ENCODE measurements at regions not wholly inside any gene's neighbourhood (a gene's known extent, or its start where the extent isn't known, plus 50 kb on each side); places are given as distances from the start of the nearest gene placed in this dataset.

DNA sequence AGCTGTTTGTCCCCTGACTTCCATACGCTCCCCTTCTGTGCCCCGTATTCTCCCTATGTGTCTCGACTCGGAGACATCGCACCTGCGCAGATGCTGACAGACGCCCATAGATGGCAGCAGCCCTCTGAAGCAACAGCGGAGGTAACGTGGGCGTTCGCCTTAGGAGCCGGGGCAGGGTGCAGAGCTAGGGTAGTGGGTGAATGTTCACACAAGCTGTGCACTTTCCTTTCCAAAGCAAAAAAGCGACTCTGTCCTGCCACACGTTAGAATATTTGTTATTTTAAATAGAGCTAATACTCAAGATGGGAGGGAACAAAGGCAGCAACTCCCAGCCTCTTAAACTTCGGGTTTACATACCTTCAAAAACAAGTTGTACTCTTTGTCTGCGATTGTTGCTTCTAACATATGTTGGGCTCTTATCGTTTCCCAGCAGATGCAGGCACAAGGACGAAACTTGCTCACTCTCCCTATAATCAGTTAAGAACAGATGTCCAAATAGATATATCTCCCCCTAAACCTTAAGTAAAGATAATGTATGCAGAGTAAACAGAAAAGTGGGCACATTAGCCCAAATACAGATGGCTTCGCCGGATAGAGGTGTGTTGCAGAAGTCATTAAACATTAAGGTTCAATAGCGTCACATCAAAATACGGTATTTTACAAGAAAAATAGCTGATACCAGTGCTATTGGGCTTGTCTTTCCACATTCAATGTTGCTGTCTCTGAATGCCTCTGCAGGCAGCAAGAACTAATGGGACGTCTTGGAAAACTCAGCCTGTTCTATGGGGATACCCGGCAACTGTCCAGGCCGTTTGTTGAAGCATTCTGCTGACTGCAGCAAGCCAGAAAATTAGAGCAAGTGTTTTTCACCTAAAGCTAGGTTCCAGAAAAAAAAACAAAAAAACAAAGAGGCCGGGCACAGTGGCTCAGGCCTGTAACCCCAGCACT lies 340.3 kb upstream of the PRKCQ start:
- no peak for TF ChIP-seq CEBPB (IDR thresholded peaks at IDR 0.05)
- TF ChIP-seq, protein P1, sequence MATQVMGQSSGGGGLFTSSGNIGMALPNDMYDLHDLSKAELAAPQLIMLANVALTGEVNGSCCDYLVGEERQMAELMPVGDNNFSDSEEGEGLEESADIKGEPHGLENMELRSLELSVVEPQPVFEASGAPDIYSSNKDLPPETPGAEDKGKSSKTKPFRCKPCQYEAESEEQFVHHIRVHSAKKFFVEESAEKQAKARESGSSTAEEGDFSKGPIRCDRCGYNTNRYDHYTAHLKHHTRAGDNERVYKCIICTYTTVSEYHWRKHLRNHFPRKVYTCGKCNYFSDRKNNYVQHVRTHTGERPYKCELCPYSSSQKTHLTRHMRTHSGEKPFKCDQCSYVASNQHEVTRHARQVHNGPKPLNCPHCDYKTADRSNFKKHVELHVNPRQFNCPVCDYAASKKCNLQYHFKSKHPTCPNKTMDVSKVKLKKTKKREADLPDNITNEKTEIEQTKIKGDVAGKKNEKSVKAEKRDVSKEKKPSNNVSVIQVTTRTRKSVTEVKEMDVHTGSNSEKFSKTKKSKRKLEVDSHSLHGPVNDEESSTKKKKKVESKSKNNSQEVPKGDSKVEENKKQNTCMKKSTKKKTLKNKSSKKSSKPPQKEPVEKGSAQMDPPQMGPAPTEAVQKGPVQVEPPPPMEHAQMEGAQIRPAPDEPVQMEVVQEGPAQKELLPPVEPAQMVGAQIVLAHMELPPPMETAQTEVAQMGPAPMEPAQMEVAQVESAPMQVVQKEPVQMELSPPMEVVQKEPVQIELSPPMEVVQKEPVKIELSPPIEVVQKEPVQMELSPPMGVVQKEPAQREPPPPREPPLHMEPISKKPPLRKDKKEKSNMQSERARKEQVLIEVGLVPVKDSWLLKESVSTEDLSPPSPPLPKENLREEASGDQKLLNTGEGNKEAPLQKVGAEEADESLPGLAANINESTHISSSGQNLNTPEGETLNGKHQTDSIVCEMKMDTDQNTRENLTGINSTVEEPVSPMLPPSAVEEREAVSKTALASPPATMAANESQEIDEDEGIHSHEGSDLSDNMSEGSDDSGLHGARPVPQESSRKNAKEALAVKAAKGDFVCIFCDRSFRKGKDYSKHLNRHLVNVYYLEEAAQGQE (IDR thresholded peaks at IDR 0.05; ENCODE audit: low read depth), result no peak
- no peak for TF ChIP-seq YY1 (IDR thresholded peaks at IDR 0.05; ENCODE audit: low read depth)
- TF ChIP-seq EP300 (IDR thresholded peaks at IDR 0.05; ENCODE audit: borderline replicate concordance), result no peak
- no peak for TF ChIP-seq FOXM1 (IDR thresholded peaks at IDR 0.05; ENCODE audit: borderline replicate concordance, low read depth)
- no peak for TF ChIP-seq TCF12 (IDR thresholded peaks at IDR 0.05; ENCODE audit: low read depth)
- no peak for TF ChIP-seq ZBTB7A (IDR thresholded peaks at IDR 0.05; ENCODE audit: low read depth)
- TF ChIP-seq, protein P2, sequence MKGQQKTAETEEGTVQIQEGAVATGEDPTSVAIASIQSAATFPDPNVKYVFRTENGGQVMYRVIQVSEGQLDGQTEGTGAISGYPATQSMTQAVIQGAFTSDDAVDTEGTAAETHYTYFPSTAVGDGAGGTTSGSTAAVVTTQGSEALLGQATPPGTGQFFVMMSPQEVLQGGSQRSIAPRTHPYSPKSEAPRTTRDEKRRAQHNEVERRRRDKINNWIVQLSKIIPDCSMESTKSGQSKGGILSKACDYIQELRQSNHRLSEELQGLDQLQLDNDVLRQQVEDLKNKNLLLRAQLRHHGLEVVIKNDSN (IDR thresholded peaks at IDR 0.05), result no peak
- peak; percentile 43; the same call in 1 of the 2 replicates for TF ChIP-seq RAD21 (IDR thresholded peaks at IDR 0.05; ENCODE audit: low read depth)

Data from Ishikawa (cell line).